Gastrocnemius medialis (tissue), 4 donors: ENCODE measurements at regions not wholly inside any gene's neighbourhood (a gene's known extent, or its start where the extent isn't known, plus 50 kb on each side); places are given as distances from the start of the nearest gene placed in this dataset.

Experiments used
- ATAC-seq, 2 donors: fragments of 150-250 bp; one replicate each; pipeline ENCODE4 v1.9.1; 2016
- DNase-seq, 2 donors: peaks; one replicate each; pipeline ENCODE4 v3.0.0-alpha.2; 2019
- H3K27ac ChIP-seq, 4 donors: fragments of 200-600 bp; sonication (generic); 1 replicate in 1 of 4; 2 replicates in 3 of 4; pipeline ENCODE4 v1.5.1; 2016 to 2018; ENCODE audit warnings: mild to moderate bottlenecking in 2 of 4, moderate library complexity in 1 of 4
- H3K27me3 ChIP-seq, 3 donors: fragments of 200-600 bp; sonication (generic) in 2 of 3; 1 replicate in 1 of 3; 2 replicates in 2 of 3; pipeline versions ENCODE4 v1.5.1 to v1.6.0; 2016 to 2019; ENCODE audit warnings: mild to moderate bottlenecking in 1 of 3, moderate library complexity in 1 of 3
- H3K36me3 ChIP-seq, 2 donors: fragments of 200-600 bp; sonication (generic) in 1 of 2; one replicate each; pipeline ENCODE4 v1.5.1; 2017 to 2018
- H3K4me1 ChIP-seq, 2 donors: fragments of 200-600 bp; sonication (generic) in 1 of 2; one replicate each; pipeline ENCODE4 v1.5.1; 2016 to 2017; ENCODE audit warnings: mild to moderate bottlenecking in 2 of 2
- H3K4me3 ChIP-seq, 4 donors: fragments of 200-600 bp; sonication (generic) in 3 of 4; 1 replicate in 1 of 4; 2 replicates in 3 of 4; pipeline ENCODE4 v1.5.1; 2016 to 2019; ENCODE audit warnings: mild to moderate bottlenecking in 2 of 4
- H3K9me3 ChIP-seq, 3 donors: fragments of 200-600 bp; sonication (generic) in 2 of 3; 1 replicate in 1 of 3; 2 replicates in 2 of 3; pipeline ENCODE4 v1.5.1; 2016 to 2019
- CTCF ChIP-seq, 5 experiments: fragments of 450-650 bp in 3 of 5; fragments of 200-600 bp in 2 of 5; sonication (generic) in 2 of 5; IDR thresholded peaks in 4 of 5; conservative IDR thresholded peaks in 1 of 5; 1 replicate in 4 of 5; 2 replicates in 1 of 5; pipeline ENCODE4 v1.5.1; 2016 to 2019; ENCODE audit warnings: antibody characterized with exemption in 5 of 5, mild to moderate bottlenecking in 3 of 5, moderate library complexity in 3 of 5
- POLR2A ChIP-seq, 2 donors: fragments of 450-650 bp; IDR thresholded peaks; one replicate each; pipeline ENCODE4 v1.6.1; 2017; ENCODE audit warnings: antibody characterized with exemption in 2 of 2, mild to moderate bottlenecking in 2 of 2, moderate library complexity in 2 of 2
- in situ Hi-C, 4 donors: fragments of 200-750 bp; cut with MboI; loops; one replicate each; pipeline versions ENCODE4 v1.15.0 to v1.8.0; 2017; ENCODE audit warnings: low sequenced_read_pairs in 4 of 4
- intact Hi-C: fragments of 100-400 bp; cut with DNase I; formaldehyde crosslinking; loops from one replicate; pipeline ENCODE4 v1.15.1; 2023; ENCODE audit warnings: low total_unique reads

GRCh38 chr19:31095100-31095804, 254.0 kb downstream of the TSHZ3 start:
- intact Hi-C loops = no loop called here
- no peak for TF ChIP-seq CTCF (IDR thresholded peaks at IDR 0.05 in 4 of 5, conservative IDR thresholded peaks at IDR 0.05 in 1 of 5)
- no peak for TF ChIP-seq POLR2A (IDR thresholded peaks at IDR 0.05)
- H3K27me3 ChIP-seq = no peaks in the 10 kb centered on the region
- H3K36me3 ChIP-seq = no peaks in the 10 kb centered on the region
- peak overlapping the region in 1 of 4 donors; percentile 13 for H3K4me3 ChIP-seq
- ATAC-seq (no peak), DNase-seq (no peak)
- H3K9me3 ChIP-seq = no peaks in the 10 kb centered on the region
- no peak overlapping the region for H3K27ac ChIP-seq
- no peaks in the 10 kb centered on the region for H3K4me1 ChIP-seq
- in situ Hi-C loops = no loop called here

- TF ChIP-seq POLR2A (IDR thresholded peaks at IDR 0.05) = no peak
- TF ChIP-seq CTCF (IDR thresholded peaks at IDR 0.05 in 4 of 5, conservative IDR thresholded peaks at IDR 0.05 in 1 of 5) = no peak
- Histone ChIP-seq H3K27ac (no peak overlapping the region), H3K27me3 (no peaks in the 10 kb centered on the region), H3K4me1 (no peaks in the 10 kb centered on the region), H3K36me3 (no peaks in the 10 kb centered on the region), H3K4me3 (no peak overlapping the region), H3K9me3 (no peaks in the 10 kb centered on the region)
- intact Hi-C loops = no loop called here
- in situ Hi-C loops = no loop called here
- peak; percentile 3 to 12 for DNase-seq
- no peak for ATAC-seq
Observed at GRCh38 chr19:31092274-31092673, 257.0 kb downstream of the TSHZ3 start.

GRCh38 chr19:31089681-31090080, 259.6 kb downstream of the TSHZ3 start:
- H3K4me3 ChIP-seq = no peak overlapping the region
- no peaks in the 10 kb centered on the region for H3K9me3 ChIP-seq
- TF ChIP-seq CTCF (IDR thresholded peaks at IDR 0.05 in 4 of 5, conservative IDR thresholded peaks at IDR 0.05 in 1 of 5) = no peak
- no peak for TF ChIP-seq POLR2A (IDR thresholded peaks at IDR 0.05)
- H3K36me3 ChIP-seq = no peaks in the 10 kb centered on the region
- H3K27ac ChIP-seq = no peak overlapping the region
- in situ Hi-C loops = no loop called here
- ATAC-seq (no peak), DNase-seq (peak in 1 of 2 donors; percentile 19)
- no peaks in the 10 kb centered on the region for H3K4me1 ChIP-seq
- intact Hi-C loops = no loop called here
- H3K27me3 ChIP-seq = no peaks in the 10 kb centered on the region

GRCh38 chr19:31085125-31085524, 264.1 kb downstream of the TSHZ3 start:
- in situ Hi-C loops = no loop called here
- intact Hi-C loops = no loop called here
- Histone ChIP-seq H3K27ac (no peak overlapping the region), H3K9me3 (no peaks in the 10 kb centered on the region), H3K27me3 (no peaks in the 10 kb centered on the region), H3K36me3 (no peaks in the 10 kb centered on the region), H3K4me1 (no peaks in the 10 kb centered on the region), H3K4me3 (no peak overlapping the region)
- TF ChIP-seq POLR2A (IDR thresholded peaks at IDR 0.05) (no peak), CTCF (IDR thresholded peaks at IDR 0.05 in 4 of 5, conservative IDR thresholded peaks at IDR 0.05 in 1 of 5) (no peak)
- ATAC-seq (no peak), DNase-seq (no peak)

- Histone ChIP-seq H3K4me1 (no peaks in the 10 kb centered on the region), H3K4me3 (no peak overlapping the region), H3K27me3 (no peaks in the 10 kb centered on the region), H3K27ac (no peak overlapping the region), H3K36me3 (no peaks in the 10 kb centered on the region), H3K9me3 (no peaks in the 10 kb centered on the region)
- no peak for TF ChIP-seq POLR2A (IDR thresholded peaks at IDR 0.05)
- ATAC-seq (no peak), DNase-seq (no peak)
- intact Hi-C loops = no loop called here
- in situ Hi-C loops = no loop called here
Observed at GRCh38 chr19:31083105-31083504, 266.1 kb downstream of the TSHZ3 start.
